ENCODE measurements at regions not wholly inside any gene's neighbourhood (a gene's known extent, or its start where the extent isn't known, plus 50 kb on each side); places are given as distances from the start of the nearest gene placed in this dataset.

DNA sequence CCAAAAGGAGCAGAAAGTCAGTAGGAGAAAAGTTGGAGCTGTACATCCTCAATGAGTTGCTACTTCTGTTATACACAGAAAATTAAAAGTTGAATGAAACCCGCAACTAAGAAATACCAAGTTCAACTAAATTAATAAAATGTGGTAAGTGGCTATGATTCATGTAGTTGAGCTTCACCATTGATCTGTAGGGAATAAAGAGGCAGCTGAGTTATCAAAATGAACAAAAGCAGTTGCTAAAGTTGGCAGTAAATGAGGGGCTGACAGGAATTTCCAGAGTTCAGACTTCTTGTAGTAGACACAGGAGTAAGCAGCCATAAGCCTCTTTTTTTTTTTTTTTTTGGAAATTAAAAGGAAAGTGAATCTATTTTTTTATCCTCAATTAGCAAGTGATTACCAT, 234.6 kb downstream of the POSTN start:
- Histone ChIP-seq H3K9me1 (ENCODE audit: control insufficient read depth, insufficient read depth, low read length) (no peaks in the 10 kb centered on the region), H3K27me3 (ENCODE audit: control insufficient read depth in 2 of 2, insufficient read depth in 2 of 2, low read length in 2 of 2) (no peaks in the 10 kb centered on the region), H3K4me2 (ENCODE audit: insufficient read depth, low read length) (no peak overlapping the region), H4K20me1 (replicated peaks; ENCODE audit: control insufficient read depth, insufficient read depth, low read length) (no peaks in the 10 kb centered on the region), H3K27ac (ENCODE audit: extremely low read depth, low read depth, low read length) (no peak overlapping the region), H3K9me3 (replicated peaks; ENCODE audit: control insufficient read depth, insufficient read depth, low read depth, low read length) (no peaks in the 10 kb centered on the region), H2AFZ (ENCODE audit: low read depth, low read length) (no peak overlapping the region), H3K9ac (ENCODE audit: insufficient read depth in 1 of 2, low read depth in 2 of 2, low read length in 2 of 2) (no peak overlapping the region), H3K36me3 (ENCODE audit: control insufficient read depth, insufficient read depth, low read length) (no peaks in the 10 kb centered on the region), H3K4me3 (no peak overlapping the region), H3K4me1 (replicated peaks in 1 of 2; ENCODE audit: control insufficient read depth in 2 of 2, insufficient read depth in 2 of 2, low read length in 2 of 2) (no peaks in the 10 kb centered on the region), H3K79me2 (ENCODE audit: control insufficient read depth, insufficient read depth, low read length) (no peaks in the 10 kb centered on the region)
- in situ Hi-C loops (cut with MboI): no loop called here
- ChIA-PET CTCF (ENCODE audit: low intra/inter-chr PET ratio) (interaction anchor here (0.7 kb wide), 1 partner anchor 15 kb away, joined by 4 read pairs; no protein-coding TSS in a partner anchor), POLR2A (no interaction called here)
- 0% methylated on average over 1 of the region's 1 CpG for WGBS (ENCODE audit: insufficient coverage, low coverage, missing lambda C conversion rate)
- TF ChIP-seq CBX8 (IDR thresholded peaks at IDR 0.05; ENCODE audit: borderline replicate concordance, extremely low read depth, low read depth, low read length, poor library complexity, severe bottlenecking) (no peak), ZNF324 (CRISPR knock-in tag; IDR thresholded peaks at IDR 0.05) (no peak), POLR2AphosphoS2 (IDR thresholded peaks at IDR 0.05; ENCODE audit: low read length) (no peak), TAF1 (IDR thresholded peaks at IDR 0.05; ENCODE audit: control insufficient read depth, extremely low read depth, insufficient read depth, low read length, severe bottlenecking) (no peak), ZNF224 (CRISPR knock-in tag; IDR thresholded peaks at IDR 0.05) (no peak), SMARCA4 (IDR thresholded peaks at IDR 0.05) (no peak), E2F3 (CRISPR knock-in tag; IDR thresholded peaks at IDR 0.05) (no peak), TARDBP (IDR thresholded peaks at IDR 0.05) (no peak), MECOM (CRISPR knock-in tag; IDR thresholded peaks at IDR 0.05) (no peak), U2AF2 (optimal IDR thresholded peaks at IDR 0.05; ENCODE audit: low read depth, low read length) (no peak)
- TF ChIP-seq, protein P1, sequence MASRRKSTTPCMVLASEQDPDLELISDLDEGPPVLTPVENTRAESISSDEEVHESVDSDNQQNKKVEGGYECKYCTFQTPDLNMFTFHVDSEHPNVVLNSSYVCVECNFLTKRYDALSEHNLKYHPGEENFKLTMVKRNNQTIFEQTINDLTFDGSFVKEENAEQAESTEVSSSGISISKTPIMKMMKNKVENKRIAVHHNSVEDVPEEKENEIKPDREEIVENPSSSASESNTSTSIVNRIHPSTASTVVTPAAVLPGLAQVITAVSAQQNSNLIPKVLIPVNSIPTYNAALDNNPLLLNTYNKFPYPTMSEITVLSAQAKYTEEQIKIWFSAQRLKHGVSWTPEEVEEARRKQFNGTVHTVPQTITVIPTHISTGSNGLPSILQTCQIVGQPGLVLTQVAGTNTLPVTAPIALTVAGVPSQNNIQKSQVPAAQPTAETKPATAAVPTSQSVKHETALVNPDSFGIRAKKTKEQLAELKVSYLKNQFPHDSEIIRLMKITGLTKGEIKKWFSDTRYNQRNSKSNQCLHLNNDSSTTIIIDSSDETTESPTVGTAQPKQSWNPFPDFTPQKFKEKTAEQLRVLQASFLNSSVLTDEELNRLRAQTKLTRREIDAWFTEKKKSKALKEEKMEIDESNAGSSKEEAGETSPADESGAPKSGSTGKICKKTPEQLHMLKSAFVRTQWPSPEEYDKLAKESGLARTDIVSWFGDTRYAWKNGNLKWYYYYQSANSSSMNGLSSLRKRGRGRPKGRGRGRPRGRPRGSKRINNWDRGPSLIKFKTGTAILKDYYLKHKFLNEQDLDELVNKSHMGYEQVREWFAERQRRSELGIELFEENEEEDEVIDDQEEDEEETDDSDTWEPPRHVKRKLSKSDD (conservative IDR thresholded peaks at IDR 0.05; ENCODE audit: low read length): no peak
- TF ChIP-seq, protein P2, sequence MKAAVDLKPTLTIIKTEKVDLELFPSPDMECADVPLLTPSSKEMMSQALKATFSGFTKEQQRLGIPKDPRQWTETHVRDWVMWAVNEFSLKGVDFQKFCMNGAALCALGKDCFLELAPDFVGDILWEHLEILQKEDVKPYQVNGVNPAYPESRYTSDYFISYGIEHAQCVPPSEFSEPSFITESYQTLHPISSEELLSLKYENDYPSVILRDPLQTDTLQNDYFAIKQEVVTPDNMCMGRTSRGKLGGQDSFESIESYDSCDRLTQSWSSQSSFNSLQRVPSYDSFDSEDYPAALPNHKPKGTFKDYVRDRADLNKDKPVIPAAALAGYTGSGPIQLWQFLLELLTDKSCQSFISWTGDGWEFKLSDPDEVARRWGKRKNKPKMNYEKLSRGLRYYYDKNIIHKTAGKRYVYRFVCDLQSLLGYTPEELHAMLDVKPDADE (conservative IDR thresholded peaks at IDR 0.05; ENCODE audit: control insufficient read depth, low read depth, low read length): no peak
- FAIRE-seq (no peak), DNase-seq (ENCODE audit: extremely low read depth in 1 of 4, low spot score in 3 of 4) (no peak), ATAC-seq (no peak)
- intact Hi-C loops (cut with micrococcal nuclease): no loop called here
- BruUV-seq (replicated peaks): no TSS peak
